ENCODE measurements at regions not wholly inside any gene's neighbourhood (a gene's known extent, or its start where the extent isn't known, plus 50 kb on each side); places are given as distances from the start of the nearest gene placed in this dataset.

- peak; percentile 42 for DNase-seq (ENCODE audit: low read depth, low spot score)
Observed at GRCh38 chr3:64355401-64355807, 130.1 kb upstream of the PRICKLE2 start.

- no peak for DNase-seq (ENCODE audit: low read depth, low spot score)
Observed at GRCh38 chr3:64354956-64355355, 129.7 kb upstream of the PRICKLE2 start.

GRCh38 chr3:64354221-64354620 lies 129.0 kb upstream of the PRICKLE2 start:
- peak; percentile 63 for DNase-seq (ENCODE audit: low read depth, low spot score)

GRCh38 chr3:64353226-64353625 lies 128.0 kb upstream of the PRICKLE2 start:
- no peak for DNase-seq (ENCODE audit: low read depth, low spot score)

- DNase-seq (ENCODE audit: low read depth, low spot score): no peak
Observed at GRCh38 chr3:64352639-64352992, 127.3 kb upstream of the PRICKLE2 start.

- peak; percentile 85 for DNase-seq (ENCODE audit: low read depth, low spot score)
Observed at GRCh38 chr3:64351713-64352638, 126.7 kb upstream of the PRICKLE2 start.

- DNase-seq (ENCODE audit: low read depth, low spot score): no peak
Observed at GRCh38 chr3:64349551-64349950, 124.3 kb upstream of the PRICKLE2 start.

GRCh38 chr3:64345371-64345770 lies 120.1 kb upstream of the PRICKLE2 start:
- peak; percentile 93 for DNase-seq (ENCODE audit: low read depth, low spot score)

GRCh38 chr3:64344721-64345207 lies 119.5 kb upstream of the PRICKLE2 start:
- peak; percentile 87 for DNase-seq (ENCODE audit: low read depth, low spot score)

GRCh38 chr3:64343689-64344430 lies 118.6 kb upstream of the PRICKLE2 start:
- peak; percentile 64 for DNase-seq (ENCODE audit: low read depth, low spot score)

- peak; percentile 92 for DNase-seq (ENCODE audit: low read depth, low spot score)
Observed at GRCh38 chr3:64342940-64343688, 117.8 kb upstream of the PRICKLE2 start.

GRCh38 chr3:64341296-64341695 lies 116.0 kb upstream of the PRICKLE2 start:
- DNase-seq (ENCODE audit: low read depth, low spot score): no peak

GRCh38 chr3:64340641-64341101 lies 115.4 kb upstream of the PRICKLE2 start:
- DNase-seq (ENCODE audit: low read depth, low spot score): peak; percentile 72

- DNase-seq (ENCODE audit: low read depth, low spot score): no peak
Observed at GRCh38 chr3:64336488-64336887, 111.2 kb upstream of the PRICKLE2 start.

GRCh38 chr3:64332459-64333350 lies 107.4 kb upstream of the PRICKLE2 start:
- DNase-seq (ENCODE audit: low read depth, low spot score): peak; percentile 75

GRCh38 chr3:64331605-64332004 lies 106.3 kb upstream of the PRICKLE2 start:
- DNase-seq (ENCODE audit: low read depth, low spot score): no peak

GRCh38 chr3:64329037-64329436 lies 103.8 kb upstream of the PRICKLE2 start:
- no peak for DNase-seq (ENCODE audit: low read depth, low spot score)

GRCh38 chr3:64327100-64327804 lies 102.0 kb upstream of the PRICKLE2 start:
- no peak for DNase-seq (ENCODE audit: low read depth, low spot score)

- peak; percentile 93 for DNase-seq (ENCODE audit: low read depth, low spot score)
Observed at GRCh38 chr3:64321747-64322146, 96.5 kb upstream of the PRICKLE2 start.

- DNase-seq (ENCODE audit: low read depth, low spot score): peak; percentile 44
Observed at GRCh38 chr3:64319391-64319790, 94.1 kb upstream of the PRICKLE2 start.

Measured in astrocyte of the hippocampus (primary cell).